Mucosa of descending colon (tissue), 3 donors: ENCODE measurements at regions not wholly inside any gene's neighbourhood (a gene's known extent, or its start where the extent isn't known, plus 50 kb on each side); places are given as distances from the start of the nearest gene placed in this dataset.

Experiments used
- ATAC-seq: fragments of 200-7000 bp; cut with Tn5 transposase; one replicate; pipeline ENCODE4 v1.9.1; 2020; ENCODE audit warnings: mild to moderate bottlenecking, moderate library complexity
- DNase-seq, 3 donors: peaks; one replicate each; pipeline ENCODE4 v3.0.0-alpha.2; 2020
- H3K36me3 ChIP-seq: fragments of 200-600 bp; one replicate; pipeline ENCODE4 v1.8.0; 2021; ENCODE audit warnings: low read depth, mild to moderate bottlenecking
- H3K4me1 ChIP-seq: fragments of 200-600 bp; one replicate; pipeline ENCODE4 v1.8.0; 2021; ENCODE audit warnings: low read depth, mild to moderate bottlenecking
- H3K4me3 ChIP-seq: fragments of 200-600 bp; one replicate; pipeline ENCODE4 v1.8.0; 2021; ENCODE audit warnings: mild to moderate bottlenecking
- H3K9me3 ChIP-seq: fragments of 200-600 bp; one replicate; pipeline ENCODE4 v1.8.0; 2021; ENCODE audit warnings: mild to moderate bottlenecking
- intact Hi-C, 2 donors: fragments of 100-400 bp; cut with DNase I in 1 of 2; cut with micrococcal nuclease in 1 of 2; formaldehyde crosslinking; loops; one replicate each; pipeline versions ENCODE4 v1.11.0 to v1.11.1; 2022; cut with DNase I, micrococcal nuclease
- TF ChIP-seq, protein P1 (sequence below): fragments of 200-600 bp; IDR thresholded peaks from one replicate; pipeline ENCODE4 v1.8.0; 2022; ENCODE audit warnings: antibody characterized with exemption, mild to moderate bottlenecking
- donor health status: DM: no; HTN: no; CAD: no; lungs with moderate emphysema.
- donor health status: DM: no; HTN: no; CAD: no.
- donor health status: DM: no; HTN: yes; CAD: no.

DNA sequence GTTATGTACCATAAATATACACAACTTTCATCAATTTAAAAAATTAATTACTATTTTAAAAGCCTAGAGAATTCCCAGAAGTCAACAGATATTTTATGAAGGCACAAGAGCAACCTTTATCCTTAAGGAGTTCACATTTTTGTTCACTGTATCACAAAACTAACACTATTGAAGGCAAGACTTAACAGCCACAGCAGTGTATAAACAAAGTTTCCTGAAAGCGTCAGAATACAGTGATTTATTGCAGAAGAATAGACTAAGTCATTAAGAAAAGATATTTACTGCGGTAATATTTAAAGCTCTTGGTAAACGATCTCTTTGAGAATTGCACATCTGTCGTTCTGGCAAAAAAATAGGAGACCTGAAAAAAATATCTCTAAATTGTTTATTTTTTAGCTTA lies 419.3 kb upstream of the NBEA start:
- Histone ChIP-seq H3K36me3 (no peaks in the 10 kb centered on the region), H3K9me3 (no peaks in the 10 kb centered on the region), H3K4me3 (no peak overlapping the region), H3K4me1 (no peaks in the 10 kb centered on the region)
- TF ChIP-seq, protein P1, sequence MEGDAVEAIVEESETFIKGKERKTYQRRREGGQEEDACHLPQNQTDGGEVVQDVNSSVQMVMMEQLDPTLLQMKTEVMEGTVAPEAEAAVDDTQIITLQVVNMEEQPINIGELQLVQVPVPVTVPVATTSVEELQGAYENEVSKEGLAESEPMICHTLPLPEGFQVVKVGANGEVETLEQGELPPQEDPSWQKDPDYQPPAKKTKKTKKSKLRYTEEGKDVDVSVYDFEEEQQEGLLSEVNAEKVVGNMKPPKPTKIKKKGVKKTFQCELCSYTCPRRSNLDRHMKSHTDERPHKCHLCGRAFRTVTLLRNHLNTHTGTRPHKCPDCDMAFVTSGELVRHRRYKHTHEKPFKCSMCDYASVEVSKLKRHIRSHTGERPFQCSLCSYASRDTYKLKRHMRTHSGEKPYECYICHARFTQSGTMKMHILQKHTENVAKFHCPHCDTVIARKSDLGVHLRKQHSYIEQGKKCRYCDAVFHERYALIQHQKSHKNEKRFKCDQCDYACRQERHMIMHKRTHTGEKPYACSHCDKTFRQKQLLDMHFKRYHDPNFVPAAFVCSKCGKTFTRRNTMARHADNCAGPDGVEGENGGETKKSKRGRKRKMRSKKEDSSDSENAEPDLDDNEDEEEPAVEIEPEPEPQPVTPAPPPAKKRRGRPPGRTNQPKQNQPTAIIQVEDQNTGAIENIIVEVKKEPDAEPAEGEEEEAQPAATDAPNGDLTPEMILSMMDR, result no peak
- DNase-seq (no peak), ATAC-seq (no peak)
- intact Hi-C loops, result no loop called here

DNA sequence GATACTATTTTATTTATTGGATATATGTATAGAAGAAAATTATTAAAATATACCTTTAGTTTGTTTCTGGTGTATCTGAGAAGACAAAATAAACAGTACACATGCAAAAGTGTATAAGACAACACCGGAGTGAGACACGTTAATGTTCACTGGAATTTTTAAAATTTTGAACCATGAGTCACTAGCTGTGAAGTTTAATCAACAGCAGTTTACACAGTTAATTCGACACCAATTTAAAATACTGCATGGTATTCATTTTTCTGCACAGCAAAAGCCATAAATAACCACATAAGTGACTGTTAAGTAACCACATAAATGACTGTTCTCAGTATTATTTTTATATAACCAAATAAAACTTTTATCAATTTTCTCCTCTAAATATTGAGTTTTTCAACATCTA lies 418.7 kb upstream of the NBEA start:
- ATAC-seq (no peak), DNase-seq (no peak)
- H3K4me3 ChIP-seq, result no peak overlapping the region
- intact Hi-C loops, result no loop called here
- no peaks in the 10 kb centered on the region for H3K36me3 ChIP-seq
- H3K4me1 ChIP-seq, result no peaks in the 10 kb centered on the region
- TF ChIP-seq, protein P1, result no peak
- H3K9me3 ChIP-seq, result no peaks in the 10 kb centered on the region

DNA sequence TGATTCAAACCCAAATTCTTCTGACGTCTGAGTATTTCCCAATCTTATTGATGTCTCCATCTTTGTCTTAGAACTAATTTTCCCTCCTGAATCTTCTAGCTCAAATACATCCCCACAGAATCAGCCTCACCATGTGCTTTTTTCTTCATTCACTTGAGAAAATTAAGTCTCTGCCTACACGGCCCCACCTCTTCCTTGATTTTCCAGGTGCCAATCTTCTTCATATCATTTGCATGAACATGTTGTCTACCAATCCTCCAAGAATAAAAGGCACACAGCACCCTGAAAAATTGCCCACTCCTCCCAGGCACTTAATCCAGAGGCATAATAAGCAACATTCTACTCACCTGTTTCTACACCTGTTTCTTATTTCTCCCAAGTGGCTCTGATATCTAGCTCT lies 408.1 kb upstream of the NBEA start:
- DNase-seq, result no peak
- H3K4me3 ChIP-seq, result no peak overlapping the region
- ATAC-seq, result no peak
- no peaks in the 10 kb centered on the region for H3K9me3 ChIP-seq
- no peaks in the 10 kb centered on the region for H3K36me3 ChIP-seq
- TF ChIP-seq, protein P1, result no peak
- H3K4me1 ChIP-seq, result no peaks in the 10 kb centered on the region
- intact Hi-C loops, result loop anchor here in 1 of 2 donors (10.0 kb wide), 1 partner anchor 949 kb away; no protein-coding TSS in a partner anchor

DNA sequence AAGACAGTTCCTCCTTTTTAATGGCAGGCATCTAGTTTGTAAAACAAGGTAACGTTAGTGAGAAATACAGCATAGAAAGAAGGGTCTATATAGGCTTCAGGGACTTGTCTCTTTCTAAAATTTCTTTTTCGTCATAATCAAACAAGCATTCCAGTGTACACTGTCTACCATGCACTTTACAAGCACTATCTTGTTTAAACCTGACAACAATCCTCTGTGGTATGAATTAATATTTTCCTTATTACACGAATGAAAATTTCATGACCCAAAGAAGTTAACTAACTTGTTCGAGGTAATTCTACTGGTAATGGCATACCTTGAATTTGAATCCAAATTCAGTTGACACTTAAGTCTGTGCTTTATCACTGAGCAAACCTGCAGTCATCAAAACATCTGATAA lies 399.7 kb upstream of the NBEA start:
- TF ChIP-seq, protein P1, result no peak
- H3K4me3 ChIP-seq, result no peak overlapping the region

DNA sequence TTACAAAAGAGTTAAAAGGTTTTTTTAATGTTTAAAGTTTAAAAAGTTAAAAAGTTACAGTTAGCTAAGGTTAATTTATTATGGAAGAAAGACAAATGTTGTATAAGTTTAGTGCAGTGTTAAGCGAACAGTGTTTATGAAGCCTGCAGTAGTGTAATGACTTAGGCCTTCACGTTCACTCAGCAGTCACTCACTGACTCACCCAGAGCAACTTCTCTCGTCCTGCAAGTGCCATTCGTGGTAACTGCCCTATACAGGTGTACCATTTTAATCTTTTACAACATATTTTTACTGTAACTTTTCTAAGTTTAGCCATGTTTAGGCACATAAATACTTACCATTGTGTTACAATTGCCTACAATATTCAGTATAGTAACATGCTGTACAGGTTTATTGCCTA lies 398.2 kb upstream of the NBEA start:
- Histone ChIP-seq H3K36me3 (no peaks in the 10 kb centered on the region), H3K9me3 (no peaks in the 10 kb centered on the region), H3K4me1 (no peaks in the 10 kb centered on the region), H3K4me3 (no peak overlapping the region)
- intact Hi-C loops, result no loop called here
- peak; percentile 68 for ATAC-seq
- DNase-seq, result peak in 1 of 3 donors; percentile 12
- TF ChIP-seq, protein P1, result no peak

More for the DNA sequence above, 399.7 kb upstream of the NBEA start:
- Histone ChIP-seq H3K9me3 (no peaks in the 10 kb centered on the region), H3K4me1 (no peaks in the 10 kb centered on the region), H3K36me3 (no peaks in the 10 kb centered on the region)
- DNase-seq (no peak), ATAC-seq (no peak)
- intact Hi-C loops, result no loop called here

DNA sequence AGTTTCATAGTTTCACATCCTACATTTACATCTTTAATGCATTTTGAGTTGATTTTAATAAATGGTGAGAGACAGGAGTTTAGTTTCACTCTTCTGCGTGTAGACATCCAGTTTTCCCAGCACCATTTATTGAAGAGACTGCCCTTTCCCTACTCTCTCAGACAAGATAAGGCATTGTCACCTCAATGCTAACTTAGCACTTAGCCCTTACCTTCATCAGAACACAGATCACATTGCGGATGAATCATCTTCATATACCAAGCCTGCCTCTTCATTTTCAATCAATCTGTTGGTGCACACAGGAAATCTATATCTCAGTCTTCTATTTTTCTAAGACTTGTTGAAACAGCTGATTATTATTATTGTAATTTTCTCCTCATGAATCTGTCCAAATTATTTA lies 396.6 kb upstream of the NBEA start:
- Histone ChIP-seq H3K4me3 (no peak overlapping the region), H3K4me1 (no peaks in the 10 kb centered on the region), H3K36me3 (no peaks in the 10 kb centered on the region), H3K9me3 (no peaks in the 10 kb centered on the region)
- TF ChIP-seq, protein P1, result no peak
- DNase-seq (no peak), ATAC-seq (no peak)
- intact Hi-C loops, result no loop called here
